NCI-H510A (cell line): ENCODE measurements at regions not wholly inside any gene's neighbourhood (a gene's known extent, or its start where the extent isn't known, plus 50 kb on each side); places are given as distances from the start of the nearest gene placed in this dataset.

Source experiments
- DNase-seq: peaks from one replicate; lab custom pipeline; 2025; lab: John Stamatoyannopoulos, UW

DNA sequence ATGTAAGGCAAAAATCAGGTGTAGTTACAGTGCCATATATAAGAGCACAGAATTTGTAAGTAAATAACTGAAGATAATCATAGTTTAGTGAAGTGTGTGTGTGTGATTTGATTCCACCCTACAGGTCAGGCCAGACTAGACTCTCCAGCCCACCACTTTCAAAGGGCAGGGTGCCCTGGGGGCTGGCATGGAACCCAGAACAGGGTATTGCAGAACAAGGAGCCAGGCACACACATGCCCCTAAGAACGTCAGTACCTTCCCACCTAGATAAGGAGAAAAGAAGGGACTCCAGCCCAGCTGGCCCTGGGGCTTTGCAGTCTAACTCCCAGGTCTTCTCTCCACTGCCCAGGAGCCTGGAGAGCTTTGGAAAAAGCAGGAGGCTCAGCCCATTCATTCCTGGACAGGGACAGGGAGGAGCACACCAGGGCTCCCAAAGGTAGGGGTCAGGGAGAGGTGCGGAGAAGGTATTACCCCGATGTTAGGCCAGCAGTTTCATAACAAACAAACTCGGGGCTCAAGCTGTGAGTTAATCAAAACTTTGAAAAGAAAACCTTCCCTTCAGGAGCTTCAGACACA, 149.7 kb upstream of the VANGL1 start:
- no peak for DNase-seq

DNA sequence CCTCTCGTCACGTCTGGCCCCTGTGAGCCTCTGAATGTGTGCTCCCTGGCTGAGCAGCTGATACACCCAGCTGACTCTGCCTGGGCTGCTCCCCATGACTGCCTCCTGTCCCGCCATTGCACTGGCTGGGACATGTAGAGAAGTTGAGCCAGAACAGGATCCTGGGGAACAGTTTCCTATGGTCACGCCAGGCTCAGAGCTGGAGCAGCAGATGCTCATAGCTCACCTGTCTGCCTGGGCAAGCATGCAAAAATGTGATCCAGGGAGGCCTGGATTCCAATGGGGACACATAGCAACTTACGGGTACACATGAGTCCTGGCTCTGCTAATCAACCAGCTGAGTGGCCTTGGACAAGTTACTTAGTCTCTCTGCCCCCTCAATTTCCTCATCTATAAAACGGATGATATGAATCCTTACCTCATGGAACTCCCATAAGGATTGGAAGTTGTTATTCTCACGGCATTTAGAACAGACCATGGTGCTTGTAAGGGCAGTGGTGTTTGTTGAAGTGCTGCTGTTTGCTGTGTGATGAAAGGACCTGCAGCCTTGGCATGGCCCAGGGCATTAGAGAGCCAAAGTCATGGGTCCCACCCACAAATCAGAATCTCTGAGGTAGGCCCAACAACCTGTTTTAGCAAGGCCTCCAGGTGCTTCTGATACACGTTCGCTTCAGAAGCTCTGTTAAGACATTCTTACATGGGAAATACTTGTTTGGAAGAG, 150.3 kb upstream of the VANGL1 start:
- DNase-seq, result no peak

- peak; percentile 78 for DNase-seq
These were observed 141.0 kb upstream of the NGF start for GRCh38 chr1:115479055-115479482.

DNA sequence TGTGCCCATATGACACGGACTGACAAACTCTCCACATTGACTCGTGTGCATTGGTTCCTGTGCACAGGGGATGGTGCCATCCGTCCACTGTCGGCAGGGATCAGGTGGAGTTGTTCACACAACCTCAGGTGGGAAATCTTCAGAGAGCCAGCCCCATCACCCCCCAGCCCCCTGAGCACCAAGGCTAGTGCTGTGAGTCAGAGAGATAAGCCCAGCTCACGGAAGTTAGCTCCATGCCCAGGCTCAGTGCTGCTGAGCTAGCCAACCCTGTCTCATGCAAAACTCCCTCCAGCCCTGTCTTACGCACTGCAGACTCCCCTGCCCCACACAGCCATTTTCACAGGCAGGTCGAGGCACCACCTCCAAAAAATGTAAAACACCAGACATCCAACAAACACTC, 139.0 kb upstream of the NGF start:
- DNase-seq, result no peak

- no peak for DNase-seq
These were observed 138.6 kb upstream of the NGF start for GRCh38 chr1:115476616-115477015.

DNA sequence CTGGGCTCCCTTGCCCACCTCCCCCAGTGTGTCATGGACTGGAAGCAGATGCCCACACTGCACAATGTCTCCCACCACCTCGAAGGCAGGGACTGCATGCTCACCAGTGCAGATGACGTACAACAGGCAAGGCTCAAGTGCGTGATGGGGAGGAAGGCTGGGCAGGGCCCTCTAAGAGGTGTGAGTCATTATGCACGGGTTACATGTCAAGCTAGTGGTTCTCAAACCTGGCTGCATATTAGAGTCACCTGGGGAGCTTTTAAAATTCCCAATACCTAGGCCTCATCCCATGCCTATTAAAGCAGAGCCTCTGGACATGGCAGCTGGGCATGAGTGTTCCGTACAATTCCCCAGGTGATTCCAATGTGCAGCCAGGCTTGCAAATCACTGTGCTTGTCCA, 137.9 kb upstream of the NGF start:
- no peak for DNase-seq

DNA sequence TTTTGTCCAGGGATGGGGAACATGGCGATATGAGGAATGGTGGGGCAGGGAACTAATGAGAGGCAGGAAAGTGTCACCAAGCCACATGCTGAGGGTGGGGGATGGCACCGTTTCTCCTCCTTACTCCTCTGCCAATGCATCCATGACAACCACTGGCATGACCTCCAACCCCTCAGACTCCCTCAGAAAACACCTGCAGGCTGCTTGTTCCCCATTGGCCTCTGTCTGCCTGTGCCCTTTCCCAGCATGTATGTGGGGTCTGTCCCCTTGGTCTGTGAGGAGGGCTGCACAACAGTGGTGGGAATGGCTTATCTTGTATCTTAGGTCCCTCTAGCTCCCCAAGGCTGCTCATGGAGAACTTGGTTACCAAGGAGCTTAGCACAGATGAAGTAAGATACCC, 137.2 kb upstream of the NGF start:
- no peak for DNase-seq

DNA sequence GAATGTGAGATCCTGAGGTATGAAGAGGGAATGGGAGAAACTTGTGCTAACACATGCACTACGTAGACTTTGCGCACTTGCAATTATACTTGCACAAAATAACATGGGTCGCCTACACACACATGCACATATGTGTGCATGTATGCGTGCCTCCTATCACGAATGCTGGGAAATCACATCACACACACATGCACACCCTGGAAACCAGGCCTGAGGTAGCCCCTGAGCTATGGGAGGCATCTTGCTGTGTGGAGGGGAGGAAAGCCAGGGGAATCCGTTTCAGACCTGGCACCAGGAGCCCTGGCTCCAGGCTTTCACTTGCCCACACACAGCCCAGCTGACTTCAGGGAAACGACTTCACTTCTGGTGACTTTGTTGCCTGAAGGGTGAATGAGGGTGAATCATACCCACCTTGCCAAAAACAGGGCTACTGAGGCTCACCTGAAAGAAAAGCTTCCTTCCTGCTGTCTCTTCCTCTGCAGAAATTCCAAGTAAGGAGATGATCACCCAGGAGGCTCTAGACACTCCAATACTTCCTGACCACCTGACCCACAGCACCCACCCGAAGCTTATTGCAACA, 136.0 kb upstream of the NGF start:
- no peak for DNase-seq

DNA sequence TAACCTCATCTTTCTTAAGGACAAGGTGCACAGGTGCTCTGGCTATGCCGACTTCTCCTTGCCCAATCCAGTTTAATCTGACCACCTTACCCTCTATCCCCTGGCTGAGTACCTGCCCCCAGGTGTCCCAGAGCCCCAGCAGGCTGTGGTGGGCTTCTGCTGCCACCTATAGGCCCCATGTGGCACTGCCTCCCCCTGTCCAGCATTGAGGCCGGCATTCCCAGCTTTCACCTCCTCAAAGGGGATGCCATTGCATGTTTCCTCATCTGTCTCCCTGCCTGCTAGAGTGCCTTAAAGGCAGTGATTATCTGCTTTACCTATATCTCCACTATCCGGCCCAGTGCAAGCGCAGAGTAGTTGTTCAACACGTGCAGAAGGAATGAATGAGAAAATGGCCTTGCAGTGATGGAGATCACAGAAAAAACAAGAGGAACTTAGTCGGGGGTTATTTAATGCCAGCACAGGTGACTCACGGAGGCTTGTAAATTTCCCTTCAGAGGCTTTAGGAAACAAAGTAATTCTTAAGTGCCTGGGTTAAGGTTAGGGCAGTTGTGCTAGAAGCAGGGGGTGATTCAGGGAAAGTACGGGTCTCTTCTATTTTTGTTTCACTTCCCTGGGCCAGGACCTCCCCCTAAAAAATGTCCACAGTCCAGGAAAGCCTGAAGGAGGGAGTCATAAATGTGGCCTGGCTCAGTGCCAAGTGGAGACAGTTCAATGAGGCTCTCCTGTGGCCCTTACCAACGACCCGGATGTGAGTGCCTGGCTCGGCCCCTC, 131.8 kb upstream of the NGF start:
- peak; percentile 51 for DNase-seq

- no peak for DNase-seq
These were observed 129.7 kb upstream of the NGF start for GRCh38 chr1:115467790-115468189.

GRCh38 chr1:115467196-115467595, 129.1 kb upstream of the NGF start:
- no peak for DNase-seq

DNA sequence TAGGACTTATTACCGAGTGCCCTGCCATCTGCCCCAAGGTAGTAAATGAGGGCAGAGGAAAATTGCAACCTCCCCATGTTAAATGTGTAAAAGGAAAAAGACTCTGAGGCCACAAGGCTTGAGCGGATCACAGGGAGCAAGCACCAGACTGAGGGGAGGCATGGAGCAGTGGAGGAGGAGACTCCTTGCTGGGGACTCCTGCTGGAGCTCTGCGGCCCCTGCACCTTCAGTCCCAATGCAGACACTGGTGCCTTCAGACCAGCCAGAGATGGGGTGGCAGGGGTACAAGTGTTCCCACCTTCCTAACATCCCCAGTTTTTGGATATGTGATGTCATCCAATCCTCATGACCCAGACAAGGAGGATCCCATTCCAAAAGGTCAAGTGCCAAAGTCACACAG, 128.4 kb upstream of the NGF start:
- DNase-seq, result no peak

DNA sequence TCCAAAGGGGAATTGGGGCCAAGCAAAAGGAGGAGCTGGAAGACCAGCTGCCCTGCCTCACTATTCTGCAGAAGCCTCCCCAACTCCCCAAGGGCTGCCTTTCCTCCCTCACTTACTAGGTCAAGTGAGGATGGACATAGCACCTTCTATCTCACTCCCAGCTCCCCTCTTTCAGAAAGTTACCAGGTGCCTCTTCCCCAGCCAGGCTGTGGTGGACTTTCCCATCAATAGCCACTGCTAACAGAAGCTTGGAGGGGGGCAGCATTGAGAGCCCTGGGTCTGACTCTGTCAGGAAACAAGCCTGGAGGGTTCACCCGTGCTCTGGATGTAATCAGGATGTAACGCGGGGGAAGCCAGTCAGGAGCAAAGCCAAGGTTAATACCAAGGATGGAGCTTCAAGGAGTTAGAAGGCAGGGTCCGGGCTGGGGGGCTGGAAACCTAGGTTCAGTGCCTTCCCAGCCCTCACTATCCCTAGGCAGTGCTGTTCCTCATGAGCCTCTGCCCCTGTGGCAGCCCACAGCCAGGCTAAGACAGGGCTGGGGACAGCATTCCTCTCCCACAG, 127.8 kb upstream of the NGF start:
- no peak for DNase-seq

- no peak for DNase-seq
These were observed 125.3 kb upstream of the NGF start for GRCh38 chr1:115463347-115463746.

GRCh38 chr1:115462566-115463076, 124.6 kb upstream of the NGF start:
- no peak for DNase-seq

GRCh38 chr1:115461526-115461925, 123.5 kb upstream of the NGF start:
- DNase-seq, result no peak

GRCh38 chr1:115459161-115459560, 121.1 kb upstream of the NGF start:
- DNase-seq, result no peak

DNA sequence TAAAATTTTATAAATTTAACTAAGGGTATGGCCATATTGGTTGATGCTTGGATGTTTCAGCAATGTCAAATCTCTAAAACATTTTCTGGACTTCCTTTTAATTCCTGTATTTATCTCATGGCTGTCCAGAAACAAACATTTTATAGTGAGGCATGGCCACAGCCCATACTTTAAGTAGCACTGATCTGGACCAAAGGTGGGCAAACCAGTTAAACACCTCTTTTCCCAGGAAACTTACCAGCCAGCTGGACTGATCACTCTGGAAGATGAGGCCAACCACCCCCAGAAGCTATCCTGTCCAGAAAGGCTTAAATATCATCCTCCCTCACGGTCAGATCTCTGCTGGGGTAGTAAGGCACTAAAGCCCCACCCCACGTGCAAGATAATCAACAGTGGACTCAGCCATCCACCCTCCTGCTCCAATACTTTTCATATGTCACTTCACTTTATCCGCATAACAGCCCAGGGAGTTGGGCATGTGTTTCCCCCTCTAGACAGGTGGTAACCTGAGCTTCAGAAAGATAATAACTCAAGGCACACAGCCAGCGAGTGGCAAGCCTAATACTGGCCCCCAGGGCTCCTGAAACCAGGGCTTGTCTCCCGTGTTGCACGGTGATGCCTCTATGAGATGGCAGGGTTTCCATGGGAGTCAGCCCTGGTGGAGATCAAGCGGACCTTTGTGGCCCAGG, 120.5 kb upstream of the NGF start:
- no peak for DNase-seq

- no peak for DNase-seq
These were observed 119.2 kb upstream of the NGF start for GRCh38 chr1:115457289-115457688.

GRCh38 chr1:115456441-115456961, 118.5 kb upstream of the NGF start:
- DNase-seq, result no peak

DNA sequence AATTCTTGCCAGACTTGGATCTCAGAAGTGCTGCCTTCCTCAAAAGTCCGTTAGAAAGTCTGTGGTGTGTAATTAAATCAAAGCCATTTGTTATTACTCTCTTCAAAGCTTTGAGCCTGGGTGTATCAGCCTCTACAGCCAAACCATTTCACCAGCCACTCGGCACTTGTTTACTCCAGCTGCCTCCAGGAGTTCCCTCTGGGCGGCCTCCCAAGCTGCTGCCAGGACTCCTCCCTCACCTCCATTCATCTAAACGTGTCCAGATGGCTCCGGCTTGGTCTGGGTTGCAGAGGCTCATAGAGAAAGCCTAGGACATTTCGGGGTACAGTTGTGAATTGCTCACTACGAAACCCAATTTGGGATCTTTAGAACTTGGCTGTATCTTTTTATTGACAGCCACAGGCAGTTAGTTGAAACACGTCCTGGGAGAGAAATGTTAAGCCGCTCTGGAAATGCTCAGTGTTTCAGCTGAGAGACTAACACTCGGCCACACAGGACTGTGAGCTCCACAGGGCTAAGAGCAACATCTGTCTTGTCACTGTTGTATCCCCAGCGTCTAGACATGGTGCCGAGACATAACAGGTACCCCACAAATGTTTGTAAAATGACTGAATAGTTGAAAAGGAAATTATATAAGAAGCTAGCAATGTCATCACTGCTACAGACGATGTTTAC, 116.9 kb upstream of the NGF start:
- no peak for DNase-seq
